ENCODE measurements at regions not wholly inside any gene's neighbourhood (a gene's known extent, or its start where the extent isn't known, plus 50 kb on each side); places are given as distances from the start of the nearest gene placed in this dataset.

DNA sequence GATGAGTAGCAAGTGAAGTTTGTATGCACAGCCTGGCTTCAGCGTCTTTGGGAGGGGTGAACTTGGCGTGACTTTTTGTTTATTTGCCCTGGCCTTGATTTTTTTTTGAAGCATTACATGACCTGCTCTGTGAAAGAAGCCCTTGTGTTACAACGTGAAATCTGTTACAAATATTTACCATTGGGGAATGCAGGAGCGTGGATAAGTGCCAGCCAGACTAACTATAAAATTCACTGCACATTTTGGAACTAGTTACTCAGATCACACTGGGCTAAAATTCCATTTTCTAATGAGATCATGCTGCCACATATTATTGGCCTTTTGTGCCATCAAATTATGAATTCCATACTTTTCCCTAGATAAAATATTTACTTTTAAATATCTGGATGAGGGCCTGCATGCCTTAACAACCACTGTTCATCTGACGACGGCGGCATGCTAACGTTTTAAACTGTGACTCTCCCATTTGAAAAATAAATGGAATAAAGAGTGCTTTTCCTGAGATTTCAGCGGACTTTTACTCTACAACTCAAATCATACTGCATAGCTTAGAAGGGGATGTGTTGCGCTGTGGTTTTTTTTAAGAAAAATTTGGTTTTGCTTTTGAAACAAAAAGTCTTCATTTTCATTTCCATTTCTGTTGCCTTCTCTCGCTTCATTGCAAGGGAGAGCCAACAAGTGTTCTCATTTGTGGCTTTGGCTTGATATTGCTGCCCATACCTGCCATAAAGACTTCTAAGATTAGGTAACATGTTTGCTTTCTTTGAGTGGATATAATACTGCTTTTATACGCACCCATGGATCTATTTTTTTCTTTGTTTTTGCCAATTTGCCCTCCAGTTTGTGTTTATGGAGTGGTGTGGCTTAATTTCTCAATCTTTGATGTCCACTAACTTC, 352.2 kb downstream of the TFEC start (continued):
- TF ChIP-seq REST (IDR thresholded peaks at IDR 0.05; ENCODE audit: unreplicated experiment) (no peak), NANOG (IDR thresholded peaks at IDR 0.05; ENCODE audit: borderline replicate concordance) (no peak), STAT1 (IDR thresholded peaks at IDR 0.05; ENCODE audit: unreplicated experiment) (no peak), ZNF331 (CRISPR knock-in tag; IDR thresholded peaks at IDR 0.05; ENCODE audit: low read depth) (no peak), POLR2AphosphoS5 (IDR thresholded peaks at IDR 0.05; ENCODE audit: low read depth) (no peak), ETS1 (IDR thresholded peaks at IDR 0.05) (no peak)

GRCh38 chr7:115676707-115677106, 353.9 kb downstream of the TFEC start:
- Histone ChIP-seq H3K36me3 (ENCODE audit: insufficient read depth) (no peaks in the 10 kb centered on the region), H2AFZ (no peak overlapping the region), H3F3A (replicated peaks; ENCODE audit: low read depth) (no peaks in the 10 kb centered on the region), H3K79me2 (replicated peaks; ENCODE audit: insufficient read depth) (no peaks in the 10 kb centered on the region), H3K27me3 (ENCODE audit: insufficient read depth) (no peaks in the 10 kb centered on the region), H3K27ac (ENCODE audit: low read depth) (no peak overlapping the region), H3K9me2 (ENCODE audit: insufficient read depth) (no peaks in the 10 kb centered on the region), H3K4me1 (ENCODE audit: insufficient read depth) (peaks cover 11% of the 10 kb centered on the region), H3K4me2 (no peak overlapping the region), H4K20me1 (replicated peaks; ENCODE audit: insufficient read depth) (no peaks in the 10 kb centered on the region), H3K4me3 (no peak overlapping the region)
- H3K4me1 Mint-ChIP-seq = peaks cover 20% of the 10 kb centered on the region
- no peak for ATAC-seq
- H3K27me3 Mint-ChIP-seq (ENCODE audit: insufficient read depth, low read depth, poor library complexity) = no peaks in the 10 kb centered on the region
- H3K4me3 Mint-ChIP-seq = no peak overlapping the region
- TF ChIP-seq ETS1 (IDR thresholded peaks at IDR 0.05) = no peak
- no peak for TF ChIP-seq JUNB (IDR thresholded peaks at IDR 0.05; ENCODE audit: unreplicated experiment)
- TF ChIP-seq CTCF (conservative IDR thresholded peaks at IDR 0.05; ENCODE audit: low read depth in 2 of 2) = no peak
- no peak for TF ChIP-seq STAT1 (IDR thresholded peaks at IDR 0.05; ENCODE audit: unreplicated experiment)
- TF ChIP-seq REST (IDR thresholded peaks at IDR 0.05; ENCODE audit: unreplicated experiment) = no peak
- TF ChIP-seq EZH2 (IDR thresholded peaks at IDR 0.05; ENCODE audit: low read depth, unreplicated experiment) = no peak
- TF ChIP-seq ZNF114 (CRISPR knock-in tag; IDR thresholded peaks at IDR 0.05) = no peak
- TF ChIP-seq EZH2phosphoT487 (IDR thresholded peaks at IDR 0.05; ENCODE audit: unreplicated experiment) = no peak
- H3K9me3 Mint-ChIP-seq = no peaks in the 10 kb centered on the region
- H3K36me3 Mint-ChIP-seq (ENCODE audit: low read depth) = no peaks in the 10 kb centered on the region
- no peak for DNase-seq (ENCODE audit: low spot score)
- no peak overlapping the region for H3K27ac Mint-ChIP-seq
